ENCODE measurements at regions not wholly inside any gene's neighbourhood (a gene's known extent, or its start where the extent isn't known, plus 50 kb on each side); places are given as distances from the start of the nearest gene placed in this dataset.

DNA sequence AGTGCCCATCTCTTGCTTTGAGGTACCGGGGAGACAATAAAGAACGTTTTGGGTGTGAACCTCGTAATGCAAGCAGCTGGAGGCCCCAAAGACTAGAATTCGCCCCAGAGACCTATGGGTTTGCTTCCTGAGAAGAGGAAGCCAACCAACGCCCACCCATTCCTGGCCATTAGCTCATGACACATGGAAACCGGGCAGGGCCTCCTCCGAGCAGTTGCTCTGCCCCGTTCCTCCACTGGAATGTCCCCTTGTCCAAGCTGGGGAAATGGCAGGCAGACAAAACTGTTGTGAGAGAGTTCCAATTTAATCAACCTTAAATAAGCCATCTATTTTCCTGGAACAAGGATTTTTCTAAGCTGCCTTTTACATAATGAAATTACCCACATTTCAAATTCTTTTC is 250.9 kb upstream of the IGF1R start:
- ATAC-seq, result no peak
- intact Hi-C loops (cut with micrococcal nuclease), result no loop called here

More for the DNA sequence above, 250.9 kb upstream of the IGF1R start:
- Histone ChIP-seq H3K79me2 (ENCODE audit: insufficient read depth, low read length) (no peaks in the 10 kb centered on the region), H4K20me1 (ENCODE audit: insufficient read depth) (no peaks in the 10 kb centered on the region), H3K9ac (ENCODE audit: low read length) (no peak overlapping the region), H3K27ac (ENCODE audit: low read depth, low read length) (no peak overlapping the region), H2AFZ (ENCODE audit: low read depth, low read length, poor library complexity, severe bottlenecking) (no peak overlapping the region), H3K4me2 (ENCODE audit: low read length) (no peak overlapping the region), H3K36me3 (ENCODE audit: control insufficient read depth in 1 of 2, insufficient read depth in 2 of 2, low read length in 2 of 2) (no peaks in the 10 kb centered on the region), H3K9me3 (ENCODE audit: control insufficient read depth in 1 of 2, insufficient read depth in 1 of 2, low read depth in 1 of 2, low read length in 2 of 2) (no peaks in the 10 kb centered on the region), H3K4me1 (ENCODE audit: control insufficient read depth in 1 of 2, insufficient read depth in 2 of 2, low read length in 2 of 2) (no peaks in the 10 kb centered on the region), H3K4me3 (replicated peaks in 1 of 2; ENCODE audit: low read depth in 1 of 2, low read length in 2 of 2) (no peak overlapping the region), H3K27me3 (ENCODE audit: insufficient read depth, low read length) (peaks cover 42% of the 10 kb centered on the region), H3K9me2 (ENCODE audit: insufficient read depth) (no peaks in the 10 kb centered on the region)
- ChIA-PET POLR2A (no interaction called here), CTCF (interaction anchor here (2.4 kb wide), 1 partner anchor 86 kb away, joined by 6 read pairs; no protein-coding TSS in a partner anchor), RAD21 (ENCODE audit: low non-redundant PET in 1 of 2, low total read pairs in 2 of 2, uncharacterized antibody in 2 of 2, unreplicated experiment in 2 of 2) (no interaction called here)
- TF ChIP-seq, protein P1, sequence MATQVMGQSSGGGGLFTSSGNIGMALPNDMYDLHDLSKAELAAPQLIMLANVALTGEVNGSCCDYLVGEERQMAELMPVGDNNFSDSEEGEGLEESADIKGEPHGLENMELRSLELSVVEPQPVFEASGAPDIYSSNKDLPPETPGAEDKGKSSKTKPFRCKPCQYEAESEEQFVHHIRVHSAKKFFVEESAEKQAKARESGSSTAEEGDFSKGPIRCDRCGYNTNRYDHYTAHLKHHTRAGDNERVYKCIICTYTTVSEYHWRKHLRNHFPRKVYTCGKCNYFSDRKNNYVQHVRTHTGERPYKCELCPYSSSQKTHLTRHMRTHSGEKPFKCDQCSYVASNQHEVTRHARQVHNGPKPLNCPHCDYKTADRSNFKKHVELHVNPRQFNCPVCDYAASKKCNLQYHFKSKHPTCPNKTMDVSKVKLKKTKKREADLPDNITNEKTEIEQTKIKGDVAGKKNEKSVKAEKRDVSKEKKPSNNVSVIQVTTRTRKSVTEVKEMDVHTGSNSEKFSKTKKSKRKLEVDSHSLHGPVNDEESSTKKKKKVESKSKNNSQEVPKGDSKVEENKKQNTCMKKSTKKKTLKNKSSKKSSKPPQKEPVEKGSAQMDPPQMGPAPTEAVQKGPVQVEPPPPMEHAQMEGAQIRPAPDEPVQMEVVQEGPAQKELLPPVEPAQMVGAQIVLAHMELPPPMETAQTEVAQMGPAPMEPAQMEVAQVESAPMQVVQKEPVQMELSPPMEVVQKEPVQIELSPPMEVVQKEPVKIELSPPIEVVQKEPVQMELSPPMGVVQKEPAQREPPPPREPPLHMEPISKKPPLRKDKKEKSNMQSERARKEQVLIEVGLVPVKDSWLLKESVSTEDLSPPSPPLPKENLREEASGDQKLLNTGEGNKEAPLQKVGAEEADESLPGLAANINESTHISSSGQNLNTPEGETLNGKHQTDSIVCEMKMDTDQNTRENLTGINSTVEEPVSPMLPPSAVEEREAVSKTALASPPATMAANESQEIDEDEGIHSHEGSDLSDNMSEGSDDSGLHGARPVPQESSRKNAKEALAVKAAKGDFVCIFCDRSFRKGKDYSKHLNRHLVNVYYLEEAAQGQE (IDR thresholded peaks at IDR 0.05; ENCODE audit: low read depth), result no peak
- TF ChIP-seq EGR1 (IDR thresholded peaks at IDR 0.05; ENCODE audit: low read depth), result no peak
- TF ChIP-seq EZH2phosphoT487 (IDR thresholded peaks at IDR 0.05; ENCODE audit: borderline replicate concordance), result no peak
- no peak for TF ChIP-seq FOSL1 (IDR thresholded peaks at IDR 0.05; ENCODE audit: low read depth)
- no peak for TF ChIP-seq TCF7L2 (IDR thresholded peaks at IDR 0.05; ENCODE audit: borderline replicate concordance, extremely low read depth, insufficient read depth, insufficient read length)
- TF ChIP-seq, protein P2, sequence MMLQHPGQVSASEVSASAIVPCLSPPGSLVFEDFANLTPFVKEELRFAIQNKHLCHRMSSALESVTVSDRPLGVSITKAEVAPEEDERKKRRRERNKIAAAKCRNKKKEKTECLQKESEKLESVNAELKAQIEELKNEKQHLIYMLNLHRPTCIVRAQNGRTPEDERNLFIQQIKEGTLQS (IDR thresholded peaks at IDR 0.05), result no peak
- TF ChIP-seq EZH2 (IDR thresholded peaks at IDR 0.05), result no peak
- TF ChIP-seq POLR2A (IDR thresholded peaks at IDR 0.05; ENCODE audit: borderline replicate concordance, extremely low read depth, insufficient read depth, insufficient read length), result no peak
- TF ChIP-seq JUND (IDR thresholded peaks at IDR 0.05), result no peak
- TF ChIP-seq, protein P3, sequence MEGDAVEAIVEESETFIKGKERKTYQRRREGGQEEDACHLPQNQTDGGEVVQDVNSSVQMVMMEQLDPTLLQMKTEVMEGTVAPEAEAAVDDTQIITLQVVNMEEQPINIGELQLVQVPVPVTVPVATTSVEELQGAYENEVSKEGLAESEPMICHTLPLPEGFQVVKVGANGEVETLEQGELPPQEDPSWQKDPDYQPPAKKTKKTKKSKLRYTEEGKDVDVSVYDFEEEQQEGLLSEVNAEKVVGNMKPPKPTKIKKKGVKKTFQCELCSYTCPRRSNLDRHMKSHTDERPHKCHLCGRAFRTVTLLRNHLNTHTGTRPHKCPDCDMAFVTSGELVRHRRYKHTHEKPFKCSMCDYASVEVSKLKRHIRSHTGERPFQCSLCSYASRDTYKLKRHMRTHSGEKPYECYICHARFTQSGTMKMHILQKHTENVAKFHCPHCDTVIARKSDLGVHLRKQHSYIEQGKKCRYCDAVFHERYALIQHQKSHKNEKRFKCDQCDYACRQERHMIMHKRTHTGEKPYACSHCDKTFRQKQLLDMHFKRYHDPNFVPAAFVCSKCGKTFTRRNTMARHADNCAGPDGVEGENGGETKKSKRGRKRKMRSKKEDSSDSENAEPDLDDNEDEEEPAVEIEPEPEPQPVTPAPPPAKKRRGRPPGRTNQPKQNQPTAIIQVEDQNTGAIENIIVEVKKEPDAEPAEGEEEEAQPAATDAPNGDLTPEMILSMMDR (IDR thresholded peaks at IDR 0.05 in 2 of 3, conservative IDR thresholded peaks at IDR 0.05 in 1 of 3; ENCODE audit: borderline replicate concordance in 1 of 3, insufficient read depth in 1 of 3, low read depth in 2 of 3, low read length in 2 of 3), result no peak
- no peak for TF ChIP-seq POLR2AphosphoS5 (IDR thresholded peaks at IDR 0.05; ENCODE audit: low read depth, low read length)
- TF ChIP-seq YY1 (IDR thresholded peaks at IDR 0.05; ENCODE audit: extremely low read depth, insufficient replicate concordance, low read depth, low read length), result no peak
- TF ChIP-seq CEBPB (IDR thresholded peaks at IDR 0.05; ENCODE audit: low read depth), result no peak
- no peak for TF ChIP-seq RAD21 (IDR thresholded peaks at IDR 0.05; ENCODE audit: low read depth)
- BruUV-seq (replicated peaks), result no TSS peak
- DNase-seq (ENCODE audit: low read depth, low spot score), result no peak
